ENCODE measurements at regions not wholly inside any gene's neighbourhood (a gene's known extent, or its start where the extent isn't known, plus 50 kb on each side); places are given as distances from the start of the nearest gene placed in this dataset.
"Not testable (repeated sequence)": the region's sequence is repeated elsewhere in the genome, so short reads cannot be mapped to it uniquely, and the experiment has no call there.

DNA sequence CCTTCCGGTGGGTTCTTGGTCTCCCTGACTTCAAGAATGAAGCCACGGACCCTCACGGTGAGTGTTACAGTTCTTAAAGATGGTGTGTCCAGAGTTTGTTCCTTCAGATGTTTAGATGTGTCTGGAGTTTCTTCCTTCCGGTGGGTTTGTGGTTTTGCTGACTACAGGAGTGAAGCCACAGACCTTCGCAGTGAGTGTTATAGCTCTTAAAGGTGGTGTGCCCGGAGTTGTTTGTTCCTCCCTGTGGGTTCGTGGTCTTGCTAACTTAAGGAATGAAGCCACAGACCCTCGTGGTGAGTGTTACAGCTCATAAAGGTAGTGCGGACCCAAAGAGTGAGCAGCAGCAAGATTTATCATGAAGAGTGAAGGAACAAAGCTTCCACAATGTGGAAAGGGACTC is 87.1 kb upstream of the BASP1 start:
- not testable (repeated sequence) for H3K4me3 ChIP-seq; H3K9me3 ChIP-seq (replicated peaks); H3K36me3 ChIP-seq; H3K27me3 ChIP-seq (replicated peaks)
- Histone ChIP-seq H3K27ac (peak overlapping the region; percentile 75), H3K4me1 (replicated peaks) (peaks cover 59% of the 10 kb centered on the region)
- DNase-seq (ENCODE audit: low read depth in 1 of 2, low spot score in 2 of 2) = peak; percentile 75 to 76

DNA sequence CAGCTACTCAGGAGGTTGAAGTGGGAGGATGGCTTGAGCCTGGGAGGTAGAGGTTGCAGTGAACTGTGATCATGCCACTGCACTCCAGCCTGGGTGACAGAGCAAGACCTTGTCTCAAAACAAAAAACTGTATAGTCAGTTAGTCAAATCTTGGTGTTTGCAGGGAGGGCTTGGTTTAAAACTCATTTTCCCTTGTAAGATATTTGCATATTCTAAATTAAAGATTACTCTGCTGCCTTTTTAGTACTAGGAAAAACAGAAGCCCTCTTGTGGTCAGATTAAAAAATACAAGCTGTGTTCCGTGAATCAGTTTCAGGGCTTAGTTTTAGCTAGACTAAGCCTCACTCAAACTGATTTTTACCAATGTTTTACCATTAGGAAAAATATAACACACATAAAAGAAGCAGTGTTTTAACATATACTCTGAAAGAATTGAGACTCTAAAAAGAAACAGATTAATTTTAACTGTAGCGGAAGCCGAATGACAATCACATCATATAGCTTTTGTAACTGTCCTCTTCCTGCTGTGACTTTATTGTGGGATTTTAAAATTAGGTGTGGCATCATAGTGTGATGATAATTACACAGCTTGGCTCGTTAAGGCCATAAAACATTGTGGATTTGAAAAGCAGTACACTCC is 84.9 kb upstream of the BASP1 start:
- peak in 1 of 2 experiments; percentile 70 for DNase-seq (ENCODE audit: low read depth in 1 of 2, low spot score in 2 of 2)

DNA sequence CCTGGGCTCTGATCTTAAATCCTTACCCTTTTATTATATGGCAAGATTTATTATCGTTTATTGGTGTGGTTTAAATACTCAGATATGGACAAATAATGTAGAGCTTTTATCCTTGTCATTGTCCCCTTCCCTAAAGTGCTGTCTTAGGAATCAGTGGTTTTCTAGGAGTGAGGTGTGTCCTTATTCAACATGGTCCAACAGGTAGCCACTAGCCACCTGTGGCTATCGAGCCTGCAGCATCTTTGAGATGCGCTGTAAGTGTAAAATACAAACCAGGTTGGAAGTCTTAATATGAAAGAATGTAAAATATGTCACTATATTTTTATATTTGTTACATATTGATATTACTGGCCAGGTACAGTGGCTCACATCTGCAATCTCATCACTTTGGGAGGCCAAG is 82.4 kb upstream of the BASP1 start:
- Histone ChIP-seq H3K4me3 (no peak overlapping the region), H3K36me3 (no peaks in the 10 kb centered on the region)
- DNase-seq (ENCODE audit: low read depth in 1 of 2, low spot score in 2 of 2) = no peak

More for the DNA sequence above, 84.9 kb upstream of the BASP1 start:
- H3K36me3 ChIP-seq = no peaks in the 10 kb centered on the region
- no peak overlapping the region for H3K4me3 ChIP-seq
- H3K27ac ChIP-seq = no peak overlapping the region
- H3K4me1 ChIP-seq (replicated peaks) = peaks cover 48% of the 10 kb centered on the region
- H3K27me3 ChIP-seq (replicated peaks) = no peaks in the 10 kb centered on the region
- H3K9me3 ChIP-seq (replicated peaks) = no peaks in the 10 kb centered on the region

DNA sequence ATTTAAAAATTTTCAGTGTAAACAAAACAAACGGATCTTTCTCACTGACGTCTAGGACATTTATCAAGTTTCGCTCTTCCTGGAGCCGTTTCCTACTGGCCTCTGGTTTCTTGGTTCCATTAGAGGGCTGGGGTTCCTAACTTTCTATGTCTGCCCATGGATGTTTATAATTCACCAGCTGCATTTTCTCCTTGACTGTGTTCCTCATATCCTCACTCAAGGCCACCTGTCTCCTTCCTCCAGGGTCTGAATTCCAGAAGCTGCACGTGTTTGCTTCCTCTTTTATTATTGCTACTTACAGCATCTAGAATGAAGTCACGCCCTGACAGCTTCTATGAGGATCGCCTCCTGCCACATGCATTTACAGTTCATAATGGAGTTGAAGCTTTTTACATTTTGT is 74.1 kb upstream of the BASP1 start:
- Histone ChIP-seq H3K27ac (no peak overlapping the region), H3K4me1 (replicated peaks) (peaks cover 11% of the 10 kb centered on the region), H3K27me3 (replicated peaks) (no peaks in the 10 kb centered on the region), H3K4me3 (no peak overlapping the region), H3K36me3 (no peaks in the 10 kb centered on the region), H3K9me3 (replicated peaks) (no peaks in the 10 kb centered on the region)
- no peak for DNase-seq (ENCODE audit: low read depth in 1 of 2, low spot score in 2 of 2)

More for the DNA sequence above, 82.4 kb upstream of the BASP1 start:
- Histone ChIP-seq H3K27ac (no peak overlapping the region), H3K27me3 (replicated peaks) (no peaks in the 10 kb centered on the region), H3K9me3 (replicated peaks) (no peaks in the 10 kb centered on the region), H3K4me1 (replicated peaks) (peaks cover 24% of the 10 kb centered on the region)

DNA sequence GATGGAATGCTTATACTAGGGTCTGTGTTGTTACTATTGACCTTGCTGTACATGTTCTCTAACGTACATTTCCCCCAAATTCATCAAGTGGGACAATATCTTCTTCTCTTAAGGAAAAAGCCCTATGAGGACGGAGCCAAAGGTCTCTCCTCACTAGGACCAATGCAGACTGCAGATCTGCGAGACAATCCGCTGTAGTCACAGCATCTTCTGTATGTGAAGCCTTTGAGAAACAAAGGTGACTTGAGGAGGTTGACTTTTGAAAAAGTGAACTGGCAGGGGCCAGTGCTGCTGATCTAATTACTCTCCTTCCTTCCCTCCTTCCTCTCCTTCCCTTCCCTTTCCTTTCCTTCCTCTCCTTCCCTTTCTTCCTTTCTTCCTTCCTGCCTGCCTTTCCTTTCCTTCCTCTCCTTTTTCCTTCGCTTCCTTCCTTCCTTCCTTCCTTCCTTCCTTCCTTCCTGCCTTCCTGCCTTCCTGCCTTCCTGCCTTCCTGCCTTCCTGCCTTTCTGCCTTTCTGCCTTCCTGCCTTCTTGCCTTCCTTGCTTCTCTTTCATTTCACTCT is 71.1 kb upstream of the BASP1 start:
- no peaks in the 10 kb centered on the region for H3K9me3 ChIP-seq (replicated peaks)
- H3K27ac ChIP-seq = no peak overlapping the region
- H3K4me3 ChIP-seq = no peak overlapping the region
- H3K27me3 ChIP-seq (replicated peaks) = no peaks in the 10 kb centered on the region
- H3K4me1 ChIP-seq (replicated peaks) = peaks cover 21% of the 10 kb centered on the region
- H3K36me3 ChIP-seq = no peaks in the 10 kb centered on the region
- DNase-seq (ENCODE audit: low read depth in 1 of 2, low spot score in 2 of 2) = no peak

DNA sequence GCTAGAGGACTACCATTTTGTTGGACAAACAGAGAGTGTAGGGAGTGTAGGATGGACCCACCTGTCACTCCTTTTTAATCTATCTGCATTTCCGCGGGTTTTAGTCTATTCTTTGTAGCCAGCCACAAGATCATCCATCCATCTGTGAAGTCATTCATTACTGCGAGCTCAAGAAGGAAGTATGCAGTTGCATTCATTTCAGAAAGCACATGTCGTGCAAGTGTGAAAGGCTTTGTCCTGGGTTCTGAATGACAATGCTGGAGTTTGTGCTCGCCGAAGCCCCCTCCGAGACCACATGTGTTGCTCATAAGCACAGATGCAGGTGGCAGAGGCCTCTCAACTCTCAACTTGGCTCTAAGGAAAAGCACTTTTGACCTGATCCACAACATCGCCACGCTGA is 70.3 kb upstream of the BASP1 start:
- no peaks in the 10 kb centered on the region for H3K9me3 ChIP-seq (replicated peaks)
- no peak overlapping the region for H3K4me3 ChIP-seq
- no peaks in the 10 kb centered on the region for H3K27me3 ChIP-seq (replicated peaks)
- H3K27ac ChIP-seq = no peak overlapping the region
- no peaks in the 10 kb centered on the region for H3K36me3 ChIP-seq
- no peak for DNase-seq (ENCODE audit: low read depth in 1 of 2, low spot score in 2 of 2)
- peaks cover 29% of the 10 kb centered on the region for H3K4me1 ChIP-seq (replicated peaks)

DNA sequence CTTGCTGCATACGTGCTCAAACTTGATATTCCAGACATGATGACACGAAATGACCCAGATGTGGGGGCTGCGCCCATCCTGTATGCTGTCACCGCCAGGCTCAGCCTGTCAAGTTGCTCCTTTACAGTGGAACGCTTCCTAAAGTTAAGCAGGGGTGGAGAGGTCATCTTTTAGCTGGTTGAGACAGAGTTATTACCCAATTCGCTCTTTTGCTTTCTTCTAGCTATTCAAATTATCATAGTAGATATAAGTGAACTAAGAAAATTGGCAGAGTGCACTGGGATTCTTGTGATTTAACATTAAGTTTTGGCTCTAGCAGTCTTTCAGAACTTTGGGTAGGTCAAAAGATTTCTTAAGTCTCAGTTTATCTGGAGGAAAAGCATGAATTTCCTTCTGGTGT is 69.8 kb upstream of the BASP1 start:
- Histone ChIP-seq H3K27me3 (replicated peaks) (no peaks in the 10 kb centered on the region), H3K27ac (no peak overlapping the region), H3K4me3 (no peak overlapping the region), H3K4me1 (replicated peaks) (peaks cover 31% of the 10 kb centered on the region), H3K36me3 (no peaks in the 10 kb centered on the region), H3K9me3 (replicated peaks) (no peaks in the 10 kb centered on the region)
- no peak for DNase-seq (ENCODE audit: low read depth in 1 of 2, low spot score in 2 of 2)

DNA sequence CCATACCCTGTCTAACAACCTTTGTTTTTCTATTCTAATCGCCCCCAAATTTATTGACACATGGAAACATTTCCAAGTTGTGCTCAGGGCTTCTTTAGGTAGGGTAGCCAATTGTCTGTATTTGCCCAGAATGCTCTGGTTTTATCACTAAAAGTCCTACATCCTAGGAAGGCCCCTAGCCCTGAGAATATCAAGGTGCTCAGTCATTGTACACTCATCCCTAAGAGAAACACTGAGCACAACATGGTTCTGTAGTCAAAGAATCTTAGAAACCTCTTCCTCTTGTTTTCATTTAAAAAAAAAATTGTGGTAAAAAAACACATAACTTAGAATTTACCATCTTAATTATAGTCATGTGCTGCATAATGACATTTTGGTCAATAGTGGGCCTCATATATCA is 69.0 kb upstream of the BASP1 start:
- no peaks in the 10 kb centered on the region for H3K9me3 ChIP-seq (replicated peaks)
- no peak for DNase-seq (ENCODE audit: low read depth in 1 of 2, low spot score in 2 of 2)
- H3K4me1 ChIP-seq (replicated peaks) = peaks cover 32% of the 10 kb centered on the region
- H3K27ac ChIP-seq = no peak overlapping the region
- no peaks in the 10 kb centered on the region for H3K36me3 ChIP-seq
- no peaks in the 10 kb centered on the region for H3K27me3 ChIP-seq (replicated peaks)
- H3K4me3 ChIP-seq = no peak overlapping the region

DNA sequence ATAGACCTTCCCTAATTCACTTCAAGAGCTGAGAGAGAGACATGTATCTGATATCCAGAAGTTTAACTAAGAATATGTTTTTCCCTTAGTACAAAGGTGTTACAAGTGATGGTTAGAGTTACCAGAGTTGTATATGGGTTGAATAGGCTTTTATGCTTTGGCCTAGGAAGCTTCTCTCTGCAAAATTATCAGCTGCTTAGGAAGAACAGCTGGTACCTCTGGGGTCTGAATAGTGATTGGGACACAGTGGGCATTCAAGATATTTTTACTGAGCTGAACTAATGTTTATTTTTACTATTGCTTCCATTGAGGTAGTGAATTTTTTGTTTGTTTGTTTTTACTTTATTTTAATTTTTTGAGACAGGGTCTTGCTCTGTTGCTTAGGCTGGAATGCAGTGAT is 67.6 kb upstream of the BASP1 start:
- Histone ChIP-seq H3K4me1 (replicated peaks) (peaks cover 45% of the 10 kb centered on the region), H3K36me3 (no peaks in the 10 kb centered on the region), H3K9me3 (replicated peaks) (no peaks in the 10 kb centered on the region)

DNA sequence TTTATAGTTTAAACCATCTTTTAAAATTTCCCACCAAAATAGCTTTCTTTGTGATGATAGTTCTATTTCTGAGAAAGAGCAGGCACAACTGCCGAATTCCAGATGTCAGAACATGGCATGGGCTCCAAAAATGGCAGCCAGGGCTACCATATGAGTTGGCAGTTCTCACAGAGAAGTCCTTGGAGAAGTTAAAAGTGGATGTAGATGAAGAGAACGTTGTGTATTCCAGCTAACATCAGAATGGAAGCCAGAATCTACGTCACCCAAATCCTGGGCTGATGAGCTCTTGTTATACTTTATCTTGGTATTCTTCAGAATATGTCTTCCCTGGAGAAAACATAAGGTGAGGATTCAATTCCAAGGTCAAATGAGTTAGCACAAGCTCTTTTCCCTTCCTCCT is 66.9 kb upstream of the BASP1 start:
- Histone ChIP-seq H3K4me3 (no peak overlapping the region), H3K27me3 (replicated peaks) (no peaks in the 10 kb centered on the region), H3K4me1 (replicated peaks) (peaks cover 51% of the 10 kb centered on the region), H3K27ac (no peak overlapping the region), H3K9me3 (replicated peaks) (0 out of 2 replicates have a peak, but pooled peaks cover under 1% of the 10 kb centered on the region), H3K36me3 (no peaks in the 10 kb centered on the region)
- DNase-seq (ENCODE audit: low read depth in 1 of 2, low spot score in 2 of 2) = no peak

More for the DNA sequence above, 67.6 kb upstream of the BASP1 start:
- DNase-seq (ENCODE audit: low read depth in 1 of 2, low spot score in 2 of 2) = no peak
- Histone ChIP-seq H3K27ac (no peak overlapping the region), H3K27me3 (replicated peaks) (no peaks in the 10 kb centered on the region), H3K4me3 (no peak overlapping the region)

DNA sequence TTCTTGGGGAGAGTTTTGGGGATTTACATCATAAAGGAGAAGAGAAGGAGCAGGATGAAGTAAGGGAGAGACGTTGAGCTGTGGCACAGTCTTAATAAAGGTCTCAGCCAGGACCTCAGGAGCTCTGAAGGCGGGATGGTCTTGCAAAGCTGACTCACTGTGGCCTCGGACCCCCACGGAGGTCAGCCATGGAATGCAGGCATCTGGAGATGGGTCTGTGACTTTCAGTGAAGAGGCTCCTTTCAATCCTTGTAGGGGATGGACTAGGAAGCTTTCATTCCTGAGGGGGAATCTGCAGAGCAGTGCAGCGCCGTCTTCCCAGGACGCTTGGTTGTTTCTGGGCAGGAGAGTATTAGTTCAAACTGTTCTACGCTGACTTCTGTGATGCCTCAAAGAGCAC is 65.7 kb upstream of the BASP1 start:
- DNase-seq (ENCODE audit: low read depth in 1 of 2, low spot score in 2 of 2) = peak in 1 of 2 experiments; percentile 72
- Histone ChIP-seq H3K36me3 (no peaks in the 10 kb centered on the region), H3K4me1 (replicated peaks) (peaks cover 48% of the 10 kb centered on the region), H3K27ac (no peak overlapping the region), H3K27me3 (replicated peaks) (no peaks in the 10 kb centered on the region), H3K4me3 (no peak overlapping the region), H3K9me3 (replicated peaks) (0 out of 2 replicates have a peak, but pooled peaks cover 3% of the 10 kb centered on the region)

DNA sequence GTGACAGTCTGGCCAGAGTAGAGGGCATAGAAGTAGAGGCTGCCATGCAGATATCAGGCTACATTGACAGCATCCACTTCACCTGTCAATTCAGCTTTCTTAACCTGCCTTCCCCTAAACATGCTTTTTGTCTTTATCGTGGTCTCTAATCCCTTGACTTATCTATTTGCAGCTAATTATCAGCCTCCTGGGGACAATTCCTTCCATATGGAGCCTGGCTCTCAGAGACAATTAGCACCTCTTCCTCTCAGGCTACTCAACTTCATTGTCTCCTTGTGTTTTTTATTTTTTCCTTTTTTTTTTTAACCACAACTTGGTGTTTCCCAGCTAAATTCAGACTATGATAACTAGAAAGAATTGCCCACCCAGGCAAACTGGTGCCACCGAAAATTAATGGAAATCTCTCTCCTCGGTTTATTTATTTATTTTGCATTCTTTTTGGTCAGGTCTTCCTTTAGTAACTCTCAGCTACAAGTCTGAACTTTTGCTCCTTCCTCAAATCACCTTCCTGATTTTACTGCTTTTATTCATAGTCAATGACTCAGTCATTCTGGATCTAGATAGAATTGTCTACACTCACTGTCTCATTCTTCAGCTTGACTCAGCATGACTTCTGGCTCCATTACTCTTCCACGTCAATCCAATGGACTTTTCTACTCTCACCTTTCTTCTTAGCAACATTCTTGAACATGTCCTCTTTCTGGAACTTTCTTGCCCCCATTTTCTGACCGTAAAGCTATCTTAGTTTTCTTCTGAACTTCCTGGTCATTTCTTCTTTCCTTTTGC is 63.0 kb upstream of the BASP1 start:
- peak overlapping the region; percentile 74 for H3K27ac ChIP-seq
- 0 out of 2 replicates have a peak, but pooled peaks cover 3% of the 10 kb centered on the region for H3K9me3 ChIP-seq (replicated peaks)
- peaks cover 65% of the 10 kb centered on the region for H3K4me1 ChIP-seq (replicated peaks)
- H3K27me3 ChIP-seq (replicated peaks) = no peaks in the 10 kb centered on the region
- H3K4me3 ChIP-seq = no peak overlapping the region
- no peaks in the 10 kb centered on the region for H3K36me3 ChIP-seq
- peak in 1 of 2 experiments; percentile 91 for DNase-seq (ENCODE audit: low read depth in 1 of 2, low spot score in 2 of 2)

DNA sequence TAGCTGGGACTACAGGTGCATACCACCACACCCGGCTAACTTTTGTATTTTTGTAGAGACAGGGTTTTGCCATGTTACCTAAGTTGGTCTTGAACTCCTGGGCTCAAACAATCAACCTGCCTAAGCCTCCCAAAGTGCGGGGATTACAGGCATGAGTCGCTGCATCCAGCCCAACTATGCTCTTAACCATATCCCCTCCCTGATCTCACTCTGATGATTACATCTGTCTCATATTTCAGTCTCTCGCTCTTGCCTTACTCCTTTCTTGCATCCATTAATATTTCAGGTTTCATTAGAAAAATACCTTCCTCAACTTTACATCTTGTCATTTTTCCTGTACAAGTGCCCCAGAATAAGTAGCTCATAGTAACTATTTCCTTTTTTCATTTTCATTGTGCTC is 61.0 kb upstream of the BASP1 start:
- Histone ChIP-seq H3K27me3 (replicated peaks) (no peaks in the 10 kb centered on the region), H3K27ac (no peak overlapping the region), H3K9me3 (replicated peaks) (0 out of 2 replicates have a peak, but pooled peaks cover 3% of the 10 kb centered on the region), H3K4me3 (no peak overlapping the region), H3K4me1 (replicated peaks) (peaks cover 54% of the 10 kb centered on the region), H3K36me3 (no peaks in the 10 kb centered on the region)
- DNase-seq (ENCODE audit: low read depth in 1 of 2, low spot score in 2 of 2) = no peak

DNA sequence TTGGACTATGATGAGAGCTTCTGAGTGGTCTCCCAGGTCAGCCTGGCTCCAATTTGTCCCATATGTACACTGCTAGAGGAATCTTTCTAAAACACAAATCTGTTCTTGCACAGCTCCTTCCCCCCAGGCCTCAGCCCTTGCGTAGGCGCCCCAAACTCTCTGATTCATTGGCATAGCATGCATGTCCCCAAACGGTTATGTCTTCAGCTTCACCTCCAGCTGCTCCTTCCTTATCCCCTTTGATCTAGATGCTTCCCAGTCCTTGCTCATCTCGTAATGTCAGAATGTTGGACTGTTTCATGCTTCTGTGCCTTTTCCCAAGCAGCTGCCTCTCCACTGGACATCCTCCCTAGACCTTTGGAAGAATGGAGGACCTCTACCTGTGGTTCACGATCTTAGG is 60.1 kb upstream of the BASP1 start:
- Histone ChIP-seq H3K9me3 (replicated peaks) (0 out of 2 replicates have a peak, but pooled peaks cover 3% of the 10 kb centered on the region), H3K4me1 (replicated peaks) (peaks cover 46% of the 10 kb centered on the region), H3K27ac (peak overlapping the region; percentile 34; the same call in 1 of the 2 replicates), H3K4me3 (no peak overlapping the region), H3K36me3 (no peaks in the 10 kb centered on the region), H3K27me3 (replicated peaks) (no peaks in the 10 kb centered on the region)
- no peak for DNase-seq (ENCODE audit: low read depth in 1 of 2, low spot score in 2 of 2)

All from SJSA1 (cell line).